ENCODE measurements at regions not wholly inside any gene's neighbourhood (a gene's known extent, or its start where the extent isn't known, plus 50 kb on each side); places are given as distances from the start of the nearest gene placed in this dataset.

- H3K36me3 ChIP-seq (ENCODE audit: control insufficient read depth in 2 of 2, insufficient read depth in 2 of 2, low read length in 2 of 2): no peaks in the 10 kb centered on the region
- no peak overlapping the region for H3K27ac ChIP-seq (ENCODE audit: low read length)
- no peak overlapping the region for H3K9ac ChIP-seq (ENCODE audit: low read length in 2 of 2)
- H3K4me1 ChIP-seq (ENCODE audit: control insufficient read depth, insufficient read depth, low read length): no peaks in the 10 kb centered on the region
- H3K9me3 ChIP-seq (ENCODE audit: control insufficient read depth in 2 of 2, low read length in 2 of 2): no peaks in the 10 kb centered on the region
- H3K27me3 ChIP-seq (ENCODE audit: control insufficient read depth in 1 of 2, insufficient read depth in 2 of 2, low read length in 2 of 2): no peaks in the 10 kb centered on the region
- no peak overlapping the region for H3K4me3 ChIP-seq (ENCODE audit: low read length in 2 of 2)
Measured at GRCh38 chr17:427891-428290, 75.3 kb upstream of the RPH3AL start.

GRCh38 chr17:427327-427726 is 74.7 kb upstream of the RPH3AL start:
- Histone ChIP-seq H3K36me3 (ENCODE audit: control insufficient read depth in 2 of 2, insufficient read depth in 2 of 2, low read length in 2 of 2) (no peaks in the 10 kb centered on the region), H3K27me3 (ENCODE audit: control insufficient read depth in 1 of 2, insufficient read depth in 2 of 2, low read length in 2 of 2) (no peaks in the 10 kb centered on the region), H3K4me3 (ENCODE audit: low read length in 2 of 2) (no peak overlapping the region), H3K9me3 (ENCODE audit: control insufficient read depth in 2 of 2, low read length in 2 of 2) (no peaks in the 10 kb centered on the region), H3K9ac (ENCODE audit: low read length in 2 of 2) (no peak overlapping the region), H3K27ac (ENCODE audit: low read length) (no peak overlapping the region), H3K4me1 (ENCODE audit: control insufficient read depth, insufficient read depth, low read length) (no peaks in the 10 kb centered on the region)

GRCh38 chr17:422196-422930 is 69.8 kb upstream of the RPH3AL start:
- no peaks in the 10 kb centered on the region for H3K4me1 ChIP-seq (ENCODE audit: control insufficient read depth, insufficient read depth, low read length)
- H3K4me3 ChIP-seq (ENCODE audit: low read length in 2 of 2): no peak overlapping the region
- H3K9ac ChIP-seq (ENCODE audit: low read length in 2 of 2): no peak overlapping the region
- H3K27me3 ChIP-seq (ENCODE audit: control insufficient read depth in 1 of 2, insufficient read depth in 2 of 2, low read length in 2 of 2): peaks cover 0 to 2% of the 10 kb centered on the region in 2 donors
- H3K27ac ChIP-seq (ENCODE audit: low read length): no peak overlapping the region
- no peaks in the 10 kb centered on the region for H3K36me3 ChIP-seq (ENCODE audit: control insufficient read depth in 2 of 2, insufficient read depth in 2 of 2, low read length in 2 of 2)
- H3K9me3 ChIP-seq (ENCODE audit: control insufficient read depth in 2 of 2, low read length in 2 of 2): no peaks in the 10 kb centered on the region

- H3K9ac ChIP-seq (ENCODE audit: low read length in 2 of 2): no peak overlapping the region
- no peaks in the 10 kb centered on the region for H3K36me3 ChIP-seq (ENCODE audit: control insufficient read depth in 2 of 2, insufficient read depth in 2 of 2, low read length in 2 of 2)
- H3K27me3 ChIP-seq (ENCODE audit: control insufficient read depth in 1 of 2, insufficient read depth in 2 of 2, low read length in 2 of 2): peaks cover 0 to 2% of the 10 kb centered on the region in 2 donors
- H3K27ac ChIP-seq (ENCODE audit: low read length): no peak overlapping the region
- H3K9me3 ChIP-seq (ENCODE audit: control insufficient read depth in 2 of 2, low read length in 2 of 2): no peaks in the 10 kb centered on the region
- H3K4me1 ChIP-seq (ENCODE audit: control insufficient read depth, insufficient read depth, low read length): no peaks in the 10 kb centered on the region
- no peak overlapping the region for H3K4me3 ChIP-seq (ENCODE audit: low read length in 2 of 2)
Measured at GRCh38 chr17:420479-421175, 68.0 kb upstream of the RPH3AL start.

- H3K9me3 ChIP-seq (ENCODE audit: control insufficient read depth in 2 of 2, low read length in 2 of 2): no peaks in the 10 kb centered on the region
- H3K27ac ChIP-seq (ENCODE audit: low read length): no peak overlapping the region
- H3K27me3 ChIP-seq (ENCODE audit: control insufficient read depth in 1 of 2, insufficient read depth in 2 of 2, low read length in 2 of 2): peaks cover 0 to 2% of the 10 kb centered on the region in 2 donors
- H3K4me3 ChIP-seq (ENCODE audit: low read length in 2 of 2): no peak overlapping the region
- H3K36me3 ChIP-seq (ENCODE audit: control insufficient read depth in 2 of 2, insufficient read depth in 2 of 2, low read length in 2 of 2): peaks cover 0 to 3% of the 10 kb centered on the region in 2 donors
- no peak overlapping the region for H3K9ac ChIP-seq (ENCODE audit: low read length in 2 of 2)
- no peaks in the 10 kb centered on the region for H3K4me1 ChIP-seq (ENCODE audit: control insufficient read depth, insufficient read depth, low read length)
Measured at GRCh38 chr17:419073-419735, 66.6 kb upstream of the RPH3AL start.

- Histone ChIP-seq H3K36me3 (ENCODE audit: control insufficient read depth in 2 of 2, insufficient read depth in 2 of 2, low read length in 2 of 2) (peaks cover 0 to 3% of the 10 kb centered on the region in 2 donors), H3K9ac (ENCODE audit: low read length in 2 of 2) (no peak overlapping the region), H3K4me3 (ENCODE audit: low read length in 2 of 2) (no peak overlapping the region), H3K9me3 (ENCODE audit: control insufficient read depth in 2 of 2, low read length in 2 of 2) (no peaks in the 10 kb centered on the region), H3K27ac (ENCODE audit: low read length) (no peak overlapping the region), H3K4me1 (ENCODE audit: control insufficient read depth, insufficient read depth, low read length) (no peaks in the 10 kb centered on the region), H3K27me3 (ENCODE audit: control insufficient read depth in 1 of 2, insufficient read depth in 2 of 2, low read length in 2 of 2) (peaks cover 0 to 2% of the 10 kb centered on the region in 2 donors)
Measured at GRCh38 chr17:418421-418751, 65.8 kb upstream of the RPH3AL start.

GRCh38 chr17:417691-418420 is 65.2 kb upstream of the RPH3AL start:
- H3K9me3 ChIP-seq (ENCODE audit: control insufficient read depth in 2 of 2, low read length in 2 of 2): no peaks in the 10 kb centered on the region
- H3K9ac ChIP-seq (ENCODE audit: low read length in 2 of 2): no peak overlapping the region
- peaks cover 0 to 2% of the 10 kb centered on the region in 2 donors for H3K27me3 ChIP-seq (ENCODE audit: control insufficient read depth in 1 of 2, insufficient read depth in 2 of 2, low read length in 2 of 2)
- no peaks in the 10 kb centered on the region for H3K4me1 ChIP-seq (ENCODE audit: control insufficient read depth, insufficient read depth, low read length)
- peaks cover 0 to 3% of the 10 kb centered on the region in 2 donors for H3K36me3 ChIP-seq (ENCODE audit: control insufficient read depth in 2 of 2, insufficient read depth in 2 of 2, low read length in 2 of 2)
- H3K27ac ChIP-seq (ENCODE audit: low read length): no peak overlapping the region
- H3K4me3 ChIP-seq (ENCODE audit: low read length in 2 of 2): no peak overlapping the region

- Histone ChIP-seq H3K36me3 (ENCODE audit: control insufficient read depth in 2 of 2, insufficient read depth in 2 of 2, low read length in 2 of 2) (peaks cover 0 to 3% of the 10 kb centered on the region in 2 donors), H3K4me1 (ENCODE audit: control insufficient read depth, insufficient read depth, low read length) (peaks cover 6% of the 10 kb centered on the region), H3K27ac (ENCODE audit: low read length) (no peak overlapping the region), H3K9ac (ENCODE audit: low read length in 2 of 2) (no peak overlapping the region), H3K9me3 (ENCODE audit: control insufficient read depth in 2 of 2, low read length in 2 of 2) (no peaks in the 10 kb centered on the region), H3K27me3 (ENCODE audit: control insufficient read depth in 1 of 2, insufficient read depth in 2 of 2, low read length in 2 of 2) (peaks cover 0 to 2% of the 10 kb centered on the region in 2 donors), H3K4me3 (ENCODE audit: low read length in 2 of 2) (no peak overlapping the region)
Measured at GRCh38 chr17:416293-417206, 63.9 kb upstream of the RPH3AL start.

- Histone ChIP-seq H3K27ac (ENCODE audit: low read length) (no peak overlapping the region), H3K4me1 (ENCODE audit: control insufficient read depth, insufficient read depth, low read length) (peaks cover 21% of the 10 kb centered on the region), H3K9me3 (ENCODE audit: control insufficient read depth in 2 of 2, low read length in 2 of 2) (no peaks in the 10 kb centered on the region), H3K36me3 (ENCODE audit: control insufficient read depth in 2 of 2, insufficient read depth in 2 of 2, low read length in 2 of 2) (peaks cover 0 to 3% of the 10 kb centered on the region in 2 donors), H3K27me3 (ENCODE audit: control insufficient read depth in 1 of 2, insufficient read depth in 2 of 2, low read length in 2 of 2) (no peaks in the 10 kb centered on the region), H3K4me3 (ENCODE audit: low read length in 2 of 2) (no peak overlapping the region), H3K9ac (ENCODE audit: low read length in 2 of 2) (no peak overlapping the region)
Measured at GRCh38 chr17:413706-414380, 61.2 kb upstream of the RPH3AL start.
